Epithelial cell of esophagus (primary cell): ENCODE measurements at regions not wholly inside any gene's neighbourhood (a gene's known extent, or its start where the extent isn't known, plus 50 kb on each side); places are given as distances from the start of the nearest gene placed in this dataset.
A peak's percentile ranks its signal among the peaks of the same experiment; 100 is the strongest.

Experiments used
- DNase-seq: peaks from one replicate; pipeline ENCODE4 v3.0.0; 2010; ENCODE audit warnings: low read depth
- H3K4me3 ChIP-seq: 2 replicates; pipeline ENCODE4 v1.5.1; 2011; ENCODE audit warnings: mild to moderate bottlenecking, low read length, control low read depth
- TF ChIP-seq, protein P1 (sequence below): IDR thresholded peaks from 2 replicates; pipeline ENCODE4 v1.5.1; 2011; ENCODE audit warnings: low read depth, mild to moderate bottlenecking, low read length, control low read depth, inconsistent platforms; ENCODE audit not compliant: insufficient read depth; ENCODE audit errors: missing control alignments

DNA sequence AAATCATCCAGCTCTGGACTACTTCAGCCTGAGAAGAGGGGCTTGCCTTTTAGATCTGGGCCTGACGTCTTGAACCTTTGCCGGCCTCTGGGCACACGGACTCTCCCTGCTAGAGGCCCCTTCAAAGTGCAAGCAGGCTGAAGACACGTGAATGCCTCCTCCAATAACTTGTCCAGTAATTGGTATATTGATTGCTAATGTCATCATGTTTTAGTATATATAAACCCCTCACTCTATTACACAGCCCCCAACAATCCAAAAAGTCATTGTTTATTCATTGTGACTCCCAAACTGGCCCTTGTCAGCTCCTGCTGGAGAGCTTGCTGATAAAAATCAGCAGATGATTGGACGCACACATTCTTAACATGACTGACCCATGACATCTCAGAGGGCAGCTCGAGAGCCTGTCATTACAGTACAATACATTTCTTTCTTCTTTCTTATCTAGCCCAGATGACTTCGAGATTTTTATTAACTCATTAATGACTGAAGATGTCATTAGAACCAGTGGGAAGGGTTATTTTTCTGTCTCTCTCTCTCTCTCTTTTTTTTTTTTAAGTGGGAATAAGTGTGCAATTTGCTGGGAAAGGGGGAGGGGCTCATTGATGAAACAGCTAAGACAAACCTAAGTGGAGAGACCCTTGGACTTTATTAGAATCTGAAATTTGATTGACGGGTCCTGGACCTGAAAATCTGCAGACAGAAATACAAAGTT is 65.5 kb upstream of the NR2F2 start:
- TF ChIP-seq, protein P1, sequence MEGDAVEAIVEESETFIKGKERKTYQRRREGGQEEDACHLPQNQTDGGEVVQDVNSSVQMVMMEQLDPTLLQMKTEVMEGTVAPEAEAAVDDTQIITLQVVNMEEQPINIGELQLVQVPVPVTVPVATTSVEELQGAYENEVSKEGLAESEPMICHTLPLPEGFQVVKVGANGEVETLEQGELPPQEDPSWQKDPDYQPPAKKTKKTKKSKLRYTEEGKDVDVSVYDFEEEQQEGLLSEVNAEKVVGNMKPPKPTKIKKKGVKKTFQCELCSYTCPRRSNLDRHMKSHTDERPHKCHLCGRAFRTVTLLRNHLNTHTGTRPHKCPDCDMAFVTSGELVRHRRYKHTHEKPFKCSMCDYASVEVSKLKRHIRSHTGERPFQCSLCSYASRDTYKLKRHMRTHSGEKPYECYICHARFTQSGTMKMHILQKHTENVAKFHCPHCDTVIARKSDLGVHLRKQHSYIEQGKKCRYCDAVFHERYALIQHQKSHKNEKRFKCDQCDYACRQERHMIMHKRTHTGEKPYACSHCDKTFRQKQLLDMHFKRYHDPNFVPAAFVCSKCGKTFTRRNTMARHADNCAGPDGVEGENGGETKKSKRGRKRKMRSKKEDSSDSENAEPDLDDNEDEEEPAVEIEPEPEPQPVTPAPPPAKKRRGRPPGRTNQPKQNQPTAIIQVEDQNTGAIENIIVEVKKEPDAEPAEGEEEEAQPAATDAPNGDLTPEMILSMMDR = no peak
- peak; percentile 53 for DNase-seq
- no peak overlapping the region for H3K4me3 ChIP-seq

DNA sequence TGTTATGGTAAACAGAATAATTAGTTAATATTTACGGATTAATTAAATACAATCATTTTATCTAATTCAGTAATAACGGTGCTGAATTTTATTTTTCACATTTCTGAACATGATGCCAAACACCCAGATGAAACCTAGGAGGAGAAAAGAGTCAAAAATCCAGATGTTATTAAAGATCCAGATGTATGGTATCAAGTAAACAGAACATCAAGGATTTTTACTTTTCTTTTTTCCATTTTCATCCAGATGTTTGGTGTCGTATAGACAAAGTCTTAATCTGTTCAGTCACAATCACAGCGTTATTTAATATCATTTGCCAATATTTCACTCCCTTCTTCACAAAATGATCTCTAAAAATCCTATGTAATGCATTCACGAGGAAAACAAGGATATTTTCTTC is 64.0 kb upstream of the NR2F2 start:
- H3K4me3 ChIP-seq = no peak overlapping the region
- TF ChIP-seq, protein P1 = no peak
- DNase-seq = no peak

DNA sequence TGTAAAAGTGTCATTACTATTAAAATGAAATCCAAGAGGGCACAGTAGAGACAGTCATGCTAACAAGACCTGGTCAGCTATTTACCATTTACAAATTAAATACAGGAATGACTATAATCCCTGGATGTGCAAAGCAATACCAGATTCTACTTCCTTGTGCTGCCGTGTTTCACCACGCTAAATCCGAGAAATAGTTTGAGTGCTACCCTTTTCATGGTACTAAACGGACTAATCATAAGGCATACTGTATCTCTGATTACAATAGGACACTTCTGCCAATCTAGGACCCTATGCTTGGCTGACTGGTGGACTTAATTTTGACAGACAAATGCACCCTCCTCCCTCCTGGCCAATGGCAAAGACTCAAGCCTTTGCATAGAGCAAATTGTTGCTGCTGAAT is 63.0 kb upstream of the NR2F2 start:
- H3K4me3 ChIP-seq = no peak overlapping the region
- TF ChIP-seq, protein P1 = no peak
- no peak for DNase-seq

DNA sequence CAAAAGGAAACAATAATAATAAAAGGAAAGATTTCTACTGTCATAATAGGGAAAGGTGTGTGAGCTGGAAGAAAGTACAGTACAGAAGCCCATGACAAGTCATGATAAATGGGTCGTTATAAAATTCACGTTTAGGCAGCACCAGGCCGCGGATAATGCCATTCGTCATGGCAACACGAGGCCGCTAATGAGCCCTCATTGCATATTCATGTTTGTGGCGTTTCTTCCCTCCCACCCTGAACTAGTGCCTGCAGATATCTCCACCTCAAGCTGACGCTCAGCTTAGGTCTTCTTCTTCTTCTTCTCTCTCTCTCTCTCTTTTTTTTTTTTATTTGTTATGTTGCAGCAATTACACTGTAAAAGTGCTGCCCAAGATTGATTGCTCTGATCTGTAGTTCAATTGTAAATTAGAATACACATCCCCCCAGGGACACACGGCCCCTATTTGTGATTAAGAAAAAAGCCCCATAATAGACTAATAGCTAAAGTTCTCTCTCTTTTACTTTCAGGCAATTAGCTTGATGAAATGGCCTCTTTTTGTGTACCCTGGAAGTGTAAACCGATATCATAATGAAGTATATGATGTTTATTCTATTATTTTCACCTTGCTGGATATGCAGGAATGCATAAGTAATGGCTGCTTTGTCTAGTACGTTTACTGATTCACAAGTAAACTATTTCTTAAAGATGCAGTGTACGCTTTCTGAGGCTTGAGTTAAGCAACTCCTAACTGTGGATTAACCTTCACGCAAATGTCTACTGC is 61.9 kb upstream of the NR2F2 start:
- H3K4me3 ChIP-seq = no peak overlapping the region
- TF ChIP-seq, protein P1 = no peak
- peak; percentile 75 for DNase-seq

DNA sequence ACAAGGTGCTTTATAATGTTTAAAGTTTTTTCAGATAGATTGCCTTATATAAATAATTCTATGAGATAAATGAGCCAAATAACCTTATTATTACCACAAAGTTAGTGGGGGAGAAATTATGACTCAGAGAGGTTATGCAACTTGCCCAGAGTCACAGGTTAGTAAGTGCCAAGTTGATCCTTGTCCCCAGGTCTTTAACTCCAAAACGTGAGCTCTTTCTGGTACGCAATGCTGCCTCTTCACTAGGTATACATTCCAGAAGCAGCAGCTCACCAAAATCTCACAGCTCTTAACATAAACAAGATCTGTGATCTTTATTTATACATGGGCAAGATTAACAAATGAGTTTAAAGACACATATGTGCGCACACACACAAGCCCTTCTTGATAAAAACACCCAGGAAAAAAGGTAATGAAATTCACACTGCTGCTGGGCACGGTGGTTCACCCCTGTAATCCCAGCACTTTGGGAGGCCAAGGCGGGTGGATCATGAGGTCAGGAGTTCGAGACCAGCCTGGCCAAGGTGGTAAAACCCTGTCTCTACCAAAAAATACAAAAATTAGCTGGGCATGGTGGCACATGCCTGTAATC is 59.8 kb upstream of the NR2F2 start:
- TF ChIP-seq, protein P1 = no peak
- H3K4me3 ChIP-seq = no peak overlapping the region
- DNase-seq = peak; percentile 88

DNA sequence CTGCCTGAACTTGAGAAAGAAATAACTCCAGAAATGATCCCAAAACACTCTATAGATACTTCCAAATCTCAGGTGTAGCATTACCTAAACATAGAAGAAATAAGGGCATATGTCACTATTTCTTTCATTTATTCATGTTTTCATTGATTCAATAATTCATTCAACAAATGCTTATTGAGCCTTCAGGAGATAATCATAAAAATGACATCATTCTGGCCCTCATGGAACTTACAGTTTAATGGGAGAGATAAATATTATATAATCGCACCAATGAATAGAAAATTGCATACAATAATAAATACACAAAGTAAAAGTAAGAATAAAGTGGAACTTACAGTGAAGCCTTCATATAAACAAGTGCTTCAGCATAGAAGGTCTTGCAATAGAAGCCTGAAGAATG is 58.1 kb upstream of the NR2F2 start:
- TF ChIP-seq, protein P1 = no peak
- H3K4me3 ChIP-seq = no peak overlapping the region
- no peak for DNase-seq
